ENCODE measurements at regions not wholly inside any gene's neighbourhood (a gene's known extent, or its start where the extent isn't known, plus 50 kb on each side); places are given as distances from the start of the nearest gene placed in this dataset.

DNA sequence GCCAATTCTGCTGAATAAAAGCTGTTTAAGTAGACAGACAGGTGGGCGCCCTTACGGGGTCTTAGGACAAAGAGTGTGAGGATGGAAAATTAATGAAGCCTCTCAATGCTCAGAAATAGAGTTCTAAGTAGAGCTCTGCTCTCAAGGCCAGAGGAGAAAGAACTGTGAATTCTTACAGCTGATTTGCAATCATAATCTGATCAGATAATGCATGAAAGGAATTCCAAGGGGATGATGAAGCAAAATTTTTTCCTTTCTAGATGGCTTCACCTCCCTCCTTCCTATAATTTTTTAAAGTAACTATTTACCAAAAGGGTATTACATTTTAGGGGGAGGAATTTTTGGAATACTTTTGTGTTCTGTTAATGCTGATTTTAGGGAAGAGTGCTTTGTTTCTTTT lies 308.1 kb upstream of the HS3ST5 start:
- no peak overlapping the region for H3K9ac ChIP-seq (ENCODE audit: low read length)
- H3K4me3 ChIP-seq (ENCODE audit: low read length), result no peak overlapping the region
- no peaks in the 10 kb centered on the region for H3K9me2 ChIP-seq (replicated peaks; ENCODE audit: insufficient read depth, low read length)
- no peaks in the 10 kb centered on the region for H3K79me2 ChIP-seq (ENCODE audit: low read length)
- no peaks in the 10 kb centered on the region for H4K20me1 ChIP-seq (ENCODE audit: insufficient read depth, low read length)
- no peaks in the 10 kb centered on the region for H3K36me3 ChIP-seq (replicated peaks; ENCODE audit: insufficient read depth, low read length)
- no peak for DNase-seq
- no peak overlapping the region for H2AFZ ChIP-seq (ENCODE audit: low read length)
- H3K27ac ChIP-seq (ENCODE audit: low read length), result no peak overlapping the region
- no peaks in the 10 kb centered on the region for H3F3A ChIP-seq (ENCODE audit: insufficient read depth, low read length)
- no peak overlapping the region for H3K4me2 ChIP-seq (ENCODE audit: low read depth, low read length)
- H3K27me3 ChIP-seq (replicated peaks; ENCODE audit: insufficient read depth, low read length), result no peaks in the 10 kb centered on the region
- TF ChIP-seq, protein P1, sequence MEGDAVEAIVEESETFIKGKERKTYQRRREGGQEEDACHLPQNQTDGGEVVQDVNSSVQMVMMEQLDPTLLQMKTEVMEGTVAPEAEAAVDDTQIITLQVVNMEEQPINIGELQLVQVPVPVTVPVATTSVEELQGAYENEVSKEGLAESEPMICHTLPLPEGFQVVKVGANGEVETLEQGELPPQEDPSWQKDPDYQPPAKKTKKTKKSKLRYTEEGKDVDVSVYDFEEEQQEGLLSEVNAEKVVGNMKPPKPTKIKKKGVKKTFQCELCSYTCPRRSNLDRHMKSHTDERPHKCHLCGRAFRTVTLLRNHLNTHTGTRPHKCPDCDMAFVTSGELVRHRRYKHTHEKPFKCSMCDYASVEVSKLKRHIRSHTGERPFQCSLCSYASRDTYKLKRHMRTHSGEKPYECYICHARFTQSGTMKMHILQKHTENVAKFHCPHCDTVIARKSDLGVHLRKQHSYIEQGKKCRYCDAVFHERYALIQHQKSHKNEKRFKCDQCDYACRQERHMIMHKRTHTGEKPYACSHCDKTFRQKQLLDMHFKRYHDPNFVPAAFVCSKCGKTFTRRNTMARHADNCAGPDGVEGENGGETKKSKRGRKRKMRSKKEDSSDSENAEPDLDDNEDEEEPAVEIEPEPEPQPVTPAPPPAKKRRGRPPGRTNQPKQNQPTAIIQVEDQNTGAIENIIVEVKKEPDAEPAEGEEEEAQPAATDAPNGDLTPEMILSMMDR (IDR thresholded peaks at IDR 0.05; ENCODE audit: low read length), result no peak
- no peak for TF ChIP-seq EZH2 (optimal IDR thresholded peaks at IDR 0.05; ENCODE audit: low read depth, low read length)
- no peak for TF ChIP-seq EZH2phosphoT487 (IDR thresholded peaks at IDR 0.05; ENCODE audit: low read length)
- H3K9me3 ChIP-seq (replicated peaks; ENCODE audit: insufficient read depth, low read length), result no peaks in the 10 kb centered on the region
- H3K4me1 ChIP-seq (ENCODE audit: low read length), result no peaks in the 10 kb centered on the region

DNA sequence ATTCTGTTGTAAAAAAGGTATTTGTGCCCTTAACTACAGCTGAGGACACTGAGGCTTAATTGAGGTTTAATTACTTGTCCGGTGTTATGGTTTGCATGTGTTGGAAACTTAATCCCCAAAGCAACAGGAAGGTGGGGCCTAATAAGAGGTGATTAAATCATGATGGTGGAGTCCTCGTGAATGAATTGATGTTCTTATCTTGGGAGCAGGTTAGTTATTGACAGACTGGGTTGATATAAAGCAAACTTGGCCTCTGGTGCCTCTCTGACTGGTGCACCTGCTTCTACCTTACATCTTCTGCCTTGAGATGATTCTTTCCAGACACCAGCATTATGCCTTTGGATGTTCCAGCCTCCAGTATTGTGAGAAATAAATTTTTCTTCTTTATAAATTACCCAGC lies 306.5 kb upstream of the HS3ST5 start:
- Histone ChIP-seq H3F3A (ENCODE audit: insufficient read depth, low read length) (no peaks in the 10 kb centered on the region), H4K20me1 (ENCODE audit: insufficient read depth, low read length) (no peaks in the 10 kb centered on the region), H3K4me2 (ENCODE audit: low read depth, low read length) (no peak overlapping the region), H3K27me3 (replicated peaks; ENCODE audit: insufficient read depth, low read length) (no peaks in the 10 kb centered on the region), H3K36me3 (replicated peaks; ENCODE audit: insufficient read depth, low read length) (no peaks in the 10 kb centered on the region), H3K9me2 (replicated peaks; ENCODE audit: insufficient read depth, low read length) (no peaks in the 10 kb centered on the region), H3K4me1 (ENCODE audit: low read length) (no peaks in the 10 kb centered on the region), H3K9me3 (replicated peaks; ENCODE audit: insufficient read depth, low read length) (no peaks in the 10 kb centered on the region), H3K4me3 (ENCODE audit: low read length) (no peak overlapping the region), H2AFZ (ENCODE audit: low read length) (no peak overlapping the region), H3K9ac (ENCODE audit: low read length) (no peak overlapping the region), H3K79me2 (ENCODE audit: low read length) (no peaks in the 10 kb centered on the region), H3K27ac (ENCODE audit: low read length) (no peak overlapping the region)
- no peak for DNase-seq
- TF ChIP-seq EZH2phosphoT487 (IDR thresholded peaks at IDR 0.05; ENCODE audit: low read length) (no peak), EZH2 (optimal IDR thresholded peaks at IDR 0.05; ENCODE audit: low read depth, low read length) (no peak)
- TF ChIP-seq, protein P1 (IDR thresholded peaks at IDR 0.05; ENCODE audit: low read length), result no peak

DNA sequence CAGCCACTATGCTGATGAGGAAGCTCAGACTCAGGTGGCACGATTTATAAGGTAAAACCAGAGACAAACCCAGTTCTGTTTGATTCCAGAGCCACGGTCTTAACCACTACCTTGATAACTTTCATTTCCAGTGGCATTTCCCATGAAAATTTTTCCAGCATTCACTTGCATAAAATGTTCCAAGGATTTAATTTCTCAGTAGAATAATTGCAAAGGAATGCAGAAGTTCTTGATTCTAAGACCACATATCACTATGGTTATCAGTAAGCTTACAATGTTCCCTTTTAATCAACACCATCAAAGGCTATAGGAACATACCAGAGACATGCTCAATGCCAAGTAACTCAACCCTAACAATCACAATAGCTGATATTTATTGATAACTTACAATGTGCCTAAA lies 306.0 kb upstream of the HS3ST5 start:
- Histone ChIP-seq H3K36me3 (replicated peaks; ENCODE audit: insufficient read depth, low read length) (no peaks in the 10 kb centered on the region), H3K9me3 (replicated peaks; ENCODE audit: insufficient read depth, low read length) (no peaks in the 10 kb centered on the region), H3K4me3 (ENCODE audit: low read length) (no peak overlapping the region), H4K20me1 (ENCODE audit: insufficient read depth, low read length) (no peaks in the 10 kb centered on the region), H3K27ac (ENCODE audit: low read length) (no peak overlapping the region), H3K27me3 (replicated peaks; ENCODE audit: insufficient read depth, low read length) (no peaks in the 10 kb centered on the region), H2AFZ (ENCODE audit: low read length) (no peak overlapping the region), H3K4me1 (ENCODE audit: low read length) (no peaks in the 10 kb centered on the region), H3K9me2 (replicated peaks; ENCODE audit: insufficient read depth, low read length) (no peaks in the 10 kb centered on the region), H3K4me2 (ENCODE audit: low read depth, low read length) (no peak overlapping the region), H3K9ac (ENCODE audit: low read length) (no peak overlapping the region), H3K79me2 (ENCODE audit: low read length) (no peaks in the 10 kb centered on the region), H3F3A (ENCODE audit: insufficient read depth, low read length) (no peaks in the 10 kb centered on the region)
- TF ChIP-seq EZH2 (optimal IDR thresholded peaks at IDR 0.05; ENCODE audit: low read depth, low read length), result no peak
- no peak for DNase-seq

DNA sequence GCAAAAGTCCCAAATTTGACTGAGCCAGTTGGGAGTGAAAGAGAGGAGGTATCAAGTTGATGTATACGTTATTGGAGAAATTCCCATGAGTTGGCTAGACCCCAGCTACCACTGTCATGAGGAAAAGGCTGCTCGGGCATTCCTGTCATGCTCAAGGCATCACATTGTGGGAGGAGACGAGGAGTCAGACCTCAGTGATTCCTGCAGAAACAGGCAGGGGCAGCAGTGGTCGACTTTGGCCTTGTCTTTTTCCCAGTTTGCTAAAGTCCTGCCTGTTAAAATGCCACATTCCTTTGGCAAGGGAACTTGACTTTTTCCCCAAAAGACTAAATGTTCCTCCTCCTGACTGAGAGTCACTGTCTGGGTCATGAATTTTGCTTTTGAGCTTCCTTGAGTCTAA lies 295.5 kb upstream of the HS3ST5 start:
- no peaks in the 10 kb centered on the region for H3F3A ChIP-seq (ENCODE audit: insufficient read depth, low read length)
- no peak overlapping the region for H3K4me3 ChIP-seq (ENCODE audit: low read length)
- H3K4me1 ChIP-seq (ENCODE audit: low read length), result no peaks in the 10 kb centered on the region
- no peaks in the 10 kb centered on the region for H3K9me3 ChIP-seq (replicated peaks; ENCODE audit: insufficient read depth, low read length)
- no peaks in the 10 kb centered on the region for H3K27me3 ChIP-seq (replicated peaks; ENCODE audit: insufficient read depth, low read length)
- H4K20me1 ChIP-seq (ENCODE audit: insufficient read depth, low read length), result no peaks in the 10 kb centered on the region
- no peaks in the 10 kb centered on the region for H3K9me2 ChIP-seq (replicated peaks; ENCODE audit: insufficient read depth, low read length)
- no peak overlapping the region for H2AFZ ChIP-seq (ENCODE audit: low read length)
- no peaks in the 10 kb centered on the region for H3K36me3 ChIP-seq (replicated peaks; ENCODE audit: insufficient read depth, low read length)
- TF ChIP-seq, protein P1 (IDR thresholded peaks at IDR 0.05; ENCODE audit: low read length), result no peak
- no peak for TF ChIP-seq EZH2 (optimal IDR thresholded peaks at IDR 0.05; ENCODE audit: low read depth, low read length)
- no peak for TF ChIP-seq EZH2phosphoT487 (IDR thresholded peaks at IDR 0.05; ENCODE audit: low read length)
- no peak overlapping the region for H3K4me2 ChIP-seq (ENCODE audit: low read depth, low read length)
- no peak overlapping the region for H3K27ac ChIP-seq (ENCODE audit: low read length)
- no peak for DNase-seq
- H3K79me2 ChIP-seq (ENCODE audit: low read length), result no peaks in the 10 kb centered on the region
- no peak overlapping the region for H3K9ac ChIP-seq (ENCODE audit: low read length)
